ENCODE measurements at regions not wholly inside any gene's neighbourhood (a gene's known extent, or its start where the extent isn't known, plus 50 kb on each side); places are given as distances from the start of the nearest gene placed in this dataset.

DNA sequence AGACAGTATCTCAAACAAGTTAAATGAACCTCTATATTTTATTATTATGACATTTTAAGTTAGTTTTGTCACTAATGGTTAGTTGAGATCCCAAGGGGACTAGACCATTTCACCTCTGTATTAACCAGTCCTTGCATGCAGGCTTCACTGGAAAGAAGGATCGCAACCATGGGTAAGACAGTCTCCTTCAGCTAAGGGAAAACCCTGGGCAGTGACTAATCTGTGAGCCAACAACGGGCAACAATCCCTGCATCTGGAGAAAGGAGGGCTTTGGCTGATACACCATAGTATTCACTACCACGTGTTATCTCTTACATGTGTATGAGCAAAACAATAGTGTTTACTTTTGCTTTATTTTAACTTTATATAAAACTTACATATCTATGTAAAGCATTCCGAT lies 708.8 kb upstream of the CHRM3 start:
- TF ChIP-seq, protein P1, sequence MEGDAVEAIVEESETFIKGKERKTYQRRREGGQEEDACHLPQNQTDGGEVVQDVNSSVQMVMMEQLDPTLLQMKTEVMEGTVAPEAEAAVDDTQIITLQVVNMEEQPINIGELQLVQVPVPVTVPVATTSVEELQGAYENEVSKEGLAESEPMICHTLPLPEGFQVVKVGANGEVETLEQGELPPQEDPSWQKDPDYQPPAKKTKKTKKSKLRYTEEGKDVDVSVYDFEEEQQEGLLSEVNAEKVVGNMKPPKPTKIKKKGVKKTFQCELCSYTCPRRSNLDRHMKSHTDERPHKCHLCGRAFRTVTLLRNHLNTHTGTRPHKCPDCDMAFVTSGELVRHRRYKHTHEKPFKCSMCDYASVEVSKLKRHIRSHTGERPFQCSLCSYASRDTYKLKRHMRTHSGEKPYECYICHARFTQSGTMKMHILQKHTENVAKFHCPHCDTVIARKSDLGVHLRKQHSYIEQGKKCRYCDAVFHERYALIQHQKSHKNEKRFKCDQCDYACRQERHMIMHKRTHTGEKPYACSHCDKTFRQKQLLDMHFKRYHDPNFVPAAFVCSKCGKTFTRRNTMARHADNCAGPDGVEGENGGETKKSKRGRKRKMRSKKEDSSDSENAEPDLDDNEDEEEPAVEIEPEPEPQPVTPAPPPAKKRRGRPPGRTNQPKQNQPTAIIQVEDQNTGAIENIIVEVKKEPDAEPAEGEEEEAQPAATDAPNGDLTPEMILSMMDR (IDR thresholded peaks at IDR 0.05) = no peak
- no peak for TF ChIP-seq EZH2 (IDR thresholded peaks at IDR 0.05; ENCODE audit: borderline replicate concordance, insufficient read depth, low read depth, low read length, poor library complexity, severe bottlenecking)

All from B cell (primary cell).